ENCODE measurements at regions not wholly inside any gene's neighbourhood (a gene's known extent, or its start where the extent isn't known, plus 50 kb on each side); places are given as distances from the start of the nearest gene placed in this dataset.

GRCh38 chr13:33932769-33933406 lies 114.9 kb downstream of the RFC3 start:
- TF ChIP-seq CTCF (IDR thresholded peaks at IDR 0.05): no peak
- no peak for TF ChIP-seq POLR2A (IDR thresholded peaks at IDR 0.05)

Data from heart left ventricle (tissue), 13 donors.